ENCODE measurements at regions not wholly inside any gene's neighbourhood (a gene's known extent, or its start where the extent isn't known, plus 50 kb on each side); places are given as distances from the start of the nearest gene placed in this dataset.

GRCh38 chr13:90783273-90783672 is 564.2 kb upstream of the MIR17HG start:
- FAIRE-seq: no peak

DNA sequence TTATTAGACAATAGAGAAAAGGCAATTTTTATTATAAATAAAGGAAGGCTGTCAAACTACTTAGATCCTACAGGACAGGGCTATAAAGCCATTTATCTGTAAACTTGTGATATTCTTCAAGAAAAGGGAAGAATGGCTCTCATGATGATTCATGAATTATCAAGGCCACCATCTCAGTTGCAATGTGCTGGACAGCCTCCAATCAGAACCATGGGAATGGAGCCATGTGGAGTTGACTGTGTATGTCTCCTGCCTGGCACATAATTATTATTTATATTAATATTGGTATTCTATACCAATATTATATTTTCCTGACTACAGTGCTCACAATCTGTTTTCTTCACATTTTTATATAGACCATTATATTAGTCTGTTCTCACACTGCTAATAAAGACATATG is 560.5 kb upstream of the MIR17HG start:
- Histone ChIP-seq H3K27ac (no peak overlapping the region), H3K4me1 (no peaks in the 10 kb centered on the region), H3K4me3 (no peak overlapping the region), H3K4me2 (no peak overlapping the region), H3K9me3 (no peaks in the 10 kb centered on the region)
- ChIA-PET CTCF (no interaction called here), POLR2A (no interaction called here)
- no peak for TF ChIP-seq NR3C1 (IDR thresholded peaks at IDR 0.05)
- no peak for TF ChIP-seq JUN (IDR thresholded peaks at IDR 0.05)
- TF ChIP-seq JUNB (IDR thresholded peaks at IDR 0.05): no peak
- TF ChIP-seq, protein P1, sequence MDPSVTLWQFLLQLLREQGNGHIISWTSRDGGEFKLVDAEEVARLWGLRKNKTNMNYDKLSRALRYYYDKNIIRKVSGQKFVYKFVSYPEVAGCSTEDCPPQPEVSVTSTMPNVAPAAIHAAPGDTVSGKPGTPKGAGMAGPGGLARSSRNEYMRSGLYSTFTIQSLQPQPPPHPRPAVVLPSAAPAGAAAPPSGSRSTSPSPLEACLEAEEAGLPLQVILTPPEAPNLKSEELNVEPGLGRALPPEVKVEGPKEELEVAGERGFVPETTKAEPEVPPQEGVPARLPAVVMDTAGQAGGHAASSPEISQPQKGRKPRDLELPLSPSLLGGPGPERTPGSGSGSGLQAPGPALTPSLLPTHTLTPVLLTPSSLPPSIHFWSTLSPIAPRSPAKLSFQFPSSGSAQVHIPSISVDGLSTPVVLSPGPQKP (IDR thresholded peaks at IDR 0.05; ENCODE audit: low read depth, low read length): no peak
- TF ChIP-seq ZNF302 (CRISPR knock-in tag; IDR thresholded peaks at IDR 0.05): no peak
- TF ChIP-seq KDM1A (IDR thresholded peaks at IDR 0.05; ENCODE audit: low read depth): no peak
- TF ChIP-seq EHF (CRISPR knock-in tag; IDR thresholded peaks at IDR 0.05): no peak
- no peak for TF ChIP-seq FOXS1 (CRISPR knock-in tag; IDR thresholded peaks at IDR 0.05)
- no peak for TF ChIP-seq HMGXB4 (CRISPR knock-in tag; IDR thresholded peaks at IDR 0.05; ENCODE audit: borderline replicate concordance)
- ATAC-seq (no peak), DNase-seq (ENCODE audit: low read depth in 1 of 2, low spot score in 1 of 2) (no peak), FAIRE-seq (no peak)

More at GRCh38 chr13:90783273-90783672, 564.2 kb upstream of the MIR17HG start:
- Histone ChIP-seq H3K27ac (no peak overlapping the region), H3K9me3 (no peaks in the 10 kb centered on the region), H3K4me3 (no peak overlapping the region), H3K4me2 (no peak overlapping the region), H3K4me1 (no peaks in the 10 kb centered on the region)
- ATAC-seq (no peak), DNase-seq (ENCODE audit: low read depth in 1 of 2, low spot score in 1 of 2) (no peak)
- POLR2A ChIA-PET: no interaction called here
- CTCF ChIA-PET: no interaction called here
- no peak for TF ChIP-seq CEBPB (IDR thresholded peaks at IDR 0.05)
- TF ChIP-seq GATA3 (IDR thresholded peaks at IDR 0.05; ENCODE audit: borderline replicate concordance): no peak
- TF ChIP-seq, protein P2, sequence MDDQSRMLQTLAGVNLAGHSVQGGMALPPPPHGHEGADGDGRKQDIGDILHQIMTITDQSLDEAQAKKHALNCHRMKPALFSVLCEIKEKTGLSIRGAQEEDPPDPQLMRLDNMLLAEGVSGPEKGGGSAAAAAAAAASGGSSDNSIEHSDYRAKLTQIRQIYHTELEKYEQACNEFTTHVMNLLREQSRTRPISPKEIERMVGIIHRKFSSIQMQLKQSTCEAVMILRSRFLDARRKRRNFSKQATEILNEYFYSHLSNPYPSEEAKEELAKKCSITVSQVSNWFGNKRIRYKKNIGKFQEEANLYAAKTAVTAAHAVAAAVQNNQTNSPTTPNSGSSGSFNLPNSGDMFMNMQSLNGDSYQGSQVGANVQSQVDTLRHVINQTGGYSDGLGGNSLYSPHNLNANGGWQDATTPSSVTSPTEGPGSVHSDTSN (IDR thresholded peaks at IDR 0.05): no peak
- TF ChIP-seq TFCP2L1 (CRISPR knock-in tag; IDR thresholded peaks at IDR 0.05): no peak
- TF ChIP-seq SMC3 (IDR thresholded peaks at IDR 0.05): no peak
- TF ChIP-seq TP53 (CRISPR knock-in tag; IDR thresholded peaks at IDR 0.05): no peak
- no peak for TF ChIP-seq CTCF (IDR thresholded peaks at IDR 0.05)
- no peak for TF ChIP-seq CBX2 (IDR thresholded peaks at IDR 0.05; ENCODE audit: borderline replicate concordance, low read depth)
- TF ChIP-seq RCOR1 (IDR thresholded peaks at IDR 0.05; ENCODE audit: low read depth, low read length): no peak
- no peak for TF ChIP-seq FOSB (CRISPR knock-in tag; IDR thresholded peaks at IDR 0.05)
- TF ChIP-seq POLR2AphosphoS2 (conservative IDR thresholded peaks at IDR 0.05; ENCODE audit: low read length): no peak
- TF ChIP-seq PHF8 (IDR thresholded peaks at IDR 0.05; ENCODE audit: borderline replicate concordance, low read depth): no peak
- TF ChIP-seq EHF (CRISPR knock-in tag; IDR thresholded peaks at IDR 0.05): no peak
- TF ChIP-seq ZFP36 (IDR thresholded peaks at IDR 0.05; ENCODE audit: borderline replicate concordance, partially characterized antibody): no peak
- TF ChIP-seq BHLHE40 (IDR thresholded peaks at IDR 0.05; ENCODE audit: low read depth, low read length): no peak
- TF ChIP-seq, protein P3, sequence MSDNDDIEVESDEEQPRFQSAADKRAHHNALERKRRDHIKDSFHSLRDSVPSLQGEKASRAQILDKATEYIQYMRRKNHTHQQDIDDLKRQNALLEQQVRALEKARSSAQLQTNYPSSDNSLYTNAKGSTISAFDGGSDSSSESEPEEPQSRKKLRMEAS (IDR thresholded peaks at IDR 0.05): no peak
- TF ChIP-seq KDM1A (IDR thresholded peaks at IDR 0.05; ENCODE audit: low read depth): no peak
